PC-3 (cell line): ENCODE measurements at regions not wholly inside any gene's neighbourhood (a gene's known extent, or its start where the extent isn't known, plus 50 kb on each side); places are given as distances from the start of the nearest gene placed in this dataset.

ENCODE experiments used
- EZH2phosphoT487 ChIP-seq: fragments of 300-600 bp; sonication (generic); IDR thresholded peaks from 2 replicates; pipeline ENCODE4 v1.6.1; 2018; ENCODE audit warnings: mild to moderate bottlenecking, antibody characterized with exemption, low read length, borderline replicate concordance
- TF ChIP-seq, protein P1 (sequence below): fragments of 300-600 bp; sonication (generic); conservative IDR thresholded peaks from 2 replicates; pipeline ENCODE4 v1.5.1; 2017; ENCODE audit warnings: antibody characterized with exemption, low read depth, mild to moderate bottlenecking, low read length

DNA sequence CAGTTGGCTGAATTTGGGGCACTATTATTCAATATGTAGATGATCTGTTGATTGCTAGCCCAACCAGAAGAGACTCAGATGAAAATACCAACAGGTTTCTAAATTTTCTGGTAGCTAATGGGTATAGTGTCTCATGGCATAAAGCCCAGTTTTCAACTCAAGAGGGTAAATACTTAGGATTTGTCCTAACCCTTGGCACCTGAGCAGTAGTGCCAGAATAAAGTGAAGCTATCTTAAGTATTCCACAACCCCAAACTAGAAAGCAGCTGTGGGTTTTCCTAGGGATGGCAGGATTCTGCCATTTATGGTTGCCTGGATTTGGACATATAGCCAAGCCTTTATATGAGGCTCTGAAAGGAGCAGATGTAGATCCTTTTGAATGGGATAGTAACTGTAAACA is 119.0 kb downstream of the AGTR2 start:
- TF ChIP-seq, protein P1, sequence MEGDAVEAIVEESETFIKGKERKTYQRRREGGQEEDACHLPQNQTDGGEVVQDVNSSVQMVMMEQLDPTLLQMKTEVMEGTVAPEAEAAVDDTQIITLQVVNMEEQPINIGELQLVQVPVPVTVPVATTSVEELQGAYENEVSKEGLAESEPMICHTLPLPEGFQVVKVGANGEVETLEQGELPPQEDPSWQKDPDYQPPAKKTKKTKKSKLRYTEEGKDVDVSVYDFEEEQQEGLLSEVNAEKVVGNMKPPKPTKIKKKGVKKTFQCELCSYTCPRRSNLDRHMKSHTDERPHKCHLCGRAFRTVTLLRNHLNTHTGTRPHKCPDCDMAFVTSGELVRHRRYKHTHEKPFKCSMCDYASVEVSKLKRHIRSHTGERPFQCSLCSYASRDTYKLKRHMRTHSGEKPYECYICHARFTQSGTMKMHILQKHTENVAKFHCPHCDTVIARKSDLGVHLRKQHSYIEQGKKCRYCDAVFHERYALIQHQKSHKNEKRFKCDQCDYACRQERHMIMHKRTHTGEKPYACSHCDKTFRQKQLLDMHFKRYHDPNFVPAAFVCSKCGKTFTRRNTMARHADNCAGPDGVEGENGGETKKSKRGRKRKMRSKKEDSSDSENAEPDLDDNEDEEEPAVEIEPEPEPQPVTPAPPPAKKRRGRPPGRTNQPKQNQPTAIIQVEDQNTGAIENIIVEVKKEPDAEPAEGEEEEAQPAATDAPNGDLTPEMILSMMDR, result no peak
- TF ChIP-seq EZH2phosphoT487, result no peak
